Tibial artery (tissue), 4 donors: ENCODE measurements at regions not wholly inside any gene's neighbourhood (a gene's known extent, or its start where the extent isn't known, plus 50 kb on each side); places are given as distances from the start of the nearest gene placed in this dataset.
"Not testable (repeated sequence)": the region's sequence is repeated elsewhere in the genome, so short reads cannot be mapped to it uniquely, and the experiment has no call there.

ENCODE experiments used
- DNase-seq, 2 donors: peaks; one replicate each; pipeline ENCODE4 v3.0.0-alpha.2; 2019
- H3K27ac ChIP-seq, 2 donors: fragments of 200-600 bp; sonication (generic) in 1 of 2; 1 replicate in 1 of 2; 2 replicates in 1 of 2; pipeline ENCODE4 v1.5.1; 2018 to 2019; ENCODE audit warnings: mild to moderate bottlenecking in 1 of 2
- H3K27me3 ChIP-seq, 2 donors: fragments of 200-600 bp; sonication (generic) in 1 of 2; one replicate each; pipeline versions ENCODE4 v1.5.1 to v1.6.0; 2016 to 2019
- H3K36me3 ChIP-seq, 3 donors: fragments of 200-600 bp; sonication (generic) in 2 of 3; one replicate each; pipeline ENCODE4 v1.5.1; 2016 to 2019; ENCODE audit warnings: mild to moderate bottlenecking in 2 of 3
- H3K4me1 ChIP-seq, 4 donors: fragments of 200-600 bp; sonication (generic) in 2 of 4; 1 replicate in 3 of 4; 2 replicates in 1 of 4; pipeline ENCODE4 v1.5.1; 2016 to 2019
- H3K4me3 ChIP-seq, 2 donors: fragments of 200-600 bp; sonication (generic) in 1 of 2; 1 replicate in 1 of 2; 2 replicates in 1 of 2; pipeline ENCODE4 v1.5.1; 2018 to 2019; ENCODE audit warnings: mild to moderate bottlenecking in 2 of 2
- H3K9me3 ChIP-seq, 3 donors: fragments of 200-600 bp; sonication (generic) in 1 of 3; one replicate each; pipeline ENCODE4 v1.5.1; 2016 to 2019
- intact Hi-C: fragments of 100-400 bp; cut with DNase I; formaldehyde crosslinking; loops from one replicate; pipeline ENCODE4 v1.15.0; 2023; ENCODE audit warnings: low total_unique reads
- TF ChIP-seq, protein P1 (sequence below), 2 experiments: fragments of 200-600 bp in 1 of 2; fragments of 450-650 bp in 1 of 2; IDR thresholded peaks; one replicate each; pipeline ENCODE4 v1.5.1; 2017 to 2019; ENCODE audit warnings: antibody characterized with exemption in 2 of 2, mild to moderate bottlenecking in 1 of 2, moderate library complexity in 1 of 2

DNA sequence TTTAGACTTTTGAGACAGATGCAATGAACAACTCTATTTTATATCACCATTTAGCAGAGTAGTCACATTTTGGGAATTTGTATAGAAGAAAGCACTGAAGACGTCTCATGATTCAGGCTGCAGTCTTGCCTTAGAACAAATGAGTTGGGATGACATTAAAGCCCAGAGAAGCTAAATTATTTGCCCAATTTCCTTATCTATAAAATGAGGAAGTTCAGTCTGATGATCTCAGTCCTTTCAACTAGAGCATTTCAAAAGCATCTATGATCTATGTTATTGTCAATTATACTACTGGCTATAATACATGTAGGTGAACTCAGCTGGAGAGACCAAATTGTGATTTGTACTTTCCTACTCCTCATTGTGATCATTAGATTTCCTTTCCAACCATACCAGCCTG, 154.1 kb downstream of the OSTF1 start:
- no peak for DNase-seq
- H3K27ac ChIP-seq: no peak overlapping the region
- TF ChIP-seq, protein P1, sequence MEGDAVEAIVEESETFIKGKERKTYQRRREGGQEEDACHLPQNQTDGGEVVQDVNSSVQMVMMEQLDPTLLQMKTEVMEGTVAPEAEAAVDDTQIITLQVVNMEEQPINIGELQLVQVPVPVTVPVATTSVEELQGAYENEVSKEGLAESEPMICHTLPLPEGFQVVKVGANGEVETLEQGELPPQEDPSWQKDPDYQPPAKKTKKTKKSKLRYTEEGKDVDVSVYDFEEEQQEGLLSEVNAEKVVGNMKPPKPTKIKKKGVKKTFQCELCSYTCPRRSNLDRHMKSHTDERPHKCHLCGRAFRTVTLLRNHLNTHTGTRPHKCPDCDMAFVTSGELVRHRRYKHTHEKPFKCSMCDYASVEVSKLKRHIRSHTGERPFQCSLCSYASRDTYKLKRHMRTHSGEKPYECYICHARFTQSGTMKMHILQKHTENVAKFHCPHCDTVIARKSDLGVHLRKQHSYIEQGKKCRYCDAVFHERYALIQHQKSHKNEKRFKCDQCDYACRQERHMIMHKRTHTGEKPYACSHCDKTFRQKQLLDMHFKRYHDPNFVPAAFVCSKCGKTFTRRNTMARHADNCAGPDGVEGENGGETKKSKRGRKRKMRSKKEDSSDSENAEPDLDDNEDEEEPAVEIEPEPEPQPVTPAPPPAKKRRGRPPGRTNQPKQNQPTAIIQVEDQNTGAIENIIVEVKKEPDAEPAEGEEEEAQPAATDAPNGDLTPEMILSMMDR (IDR thresholded peaks at IDR 0.05): no peak
- H3K36me3 ChIP-seq: no peaks in the 10 kb centered on the region
- H3K27me3 ChIP-seq: no peaks in the 10 kb centered on the region
- no peak overlapping the region for H3K4me3 ChIP-seq
- H3K9me3 ChIP-seq: peaks cover 0 to 12% (median 5%) of the 10 kb centered on the region in 3 donors
- H3K4me1 ChIP-seq: peaks cover 0 to 6% (median 2%) of the 10 kb centered on the region in 4 donors
- intact Hi-C loops: no loop called here

DNA sequence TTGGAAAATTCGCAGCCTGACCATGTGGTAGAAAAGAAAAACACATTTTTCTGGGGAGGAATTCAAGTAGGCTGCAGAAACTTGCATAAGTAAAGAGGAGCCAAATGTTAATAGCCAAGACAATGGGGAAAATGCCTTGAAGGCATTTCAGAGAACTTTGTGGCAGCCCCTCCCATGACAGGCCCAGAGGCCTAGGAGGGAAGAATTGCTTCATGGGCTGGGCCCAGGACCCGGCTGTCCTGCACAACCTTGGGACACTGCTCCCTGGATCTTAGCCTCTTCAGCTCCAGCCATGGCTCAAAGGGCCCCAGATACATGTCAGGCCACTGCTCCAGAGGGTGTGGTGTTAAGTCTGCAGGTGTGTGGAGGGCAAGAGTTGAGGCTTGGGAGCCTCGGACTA, 158.6 kb downstream of the OSTF1 start:
- peaks cover 0 to 35% (median 10%) of the 10 kb centered on the region in 3 donors for H3K9me3 ChIP-seq
- H3K27ac ChIP-seq: no peak overlapping the region
- no peaks in the 10 kb centered on the region for H3K27me3 ChIP-seq
- H3K36me3 ChIP-seq: no peaks in the 10 kb centered on the region
- intact Hi-C loops: no loop called here
- no peak for DNase-seq
- TF ChIP-seq, protein P1 (IDR thresholded peaks at IDR 0.05): no peak
- H3K4me1 ChIP-seq: no peaks in the 10 kb centered on the region
- H3K4me3 ChIP-seq: no peak overlapping the region

DNA sequence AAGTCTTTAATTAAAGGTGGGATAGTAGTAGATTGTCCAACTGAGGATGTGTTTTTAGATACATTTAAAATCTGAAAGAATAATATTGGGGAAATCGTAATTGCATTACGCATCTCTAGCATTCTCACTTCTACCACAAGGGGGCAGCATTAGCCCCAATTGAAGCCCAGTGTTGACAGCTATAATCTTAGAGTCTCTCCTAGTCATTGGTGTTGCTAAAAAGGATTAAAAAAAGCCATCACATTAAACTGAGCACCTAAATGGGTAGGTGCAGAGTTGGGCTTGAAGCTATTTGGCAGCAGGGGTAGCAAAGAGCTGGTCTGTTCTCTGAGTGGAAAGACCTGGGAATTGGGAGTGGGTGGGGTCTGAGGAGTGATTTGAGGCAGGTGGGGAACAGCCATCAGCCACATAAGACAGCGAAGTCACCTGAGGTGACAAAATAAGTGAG, 177.2 kb downstream of the OSTF1 start:
- Histone ChIP-seq H3K27ac (no peak overlapping the region), H3K9me3 (no peaks in the 10 kb centered on the region), H3K27me3 (no peaks in the 10 kb centered on the region), H3K4me3 (no peak overlapping the region), H3K36me3 (no peaks in the 10 kb centered on the region), H3K4me1 (peaks cover 0 to 28% (median 0%) of the 10 kb centered on the region in 4 donors)
- intact Hi-C loops: loop anchor here (10.0 kb wide), 1 partner anchor 1029 kb away; no protein-coding TSS in a partner anchor
- TF ChIP-seq, protein P1 (IDR thresholded peaks at IDR 0.05): peak; percentile 87 to 90
- DNase-seq: peak in 1 of 2 donors; percentile 51

DNA sequence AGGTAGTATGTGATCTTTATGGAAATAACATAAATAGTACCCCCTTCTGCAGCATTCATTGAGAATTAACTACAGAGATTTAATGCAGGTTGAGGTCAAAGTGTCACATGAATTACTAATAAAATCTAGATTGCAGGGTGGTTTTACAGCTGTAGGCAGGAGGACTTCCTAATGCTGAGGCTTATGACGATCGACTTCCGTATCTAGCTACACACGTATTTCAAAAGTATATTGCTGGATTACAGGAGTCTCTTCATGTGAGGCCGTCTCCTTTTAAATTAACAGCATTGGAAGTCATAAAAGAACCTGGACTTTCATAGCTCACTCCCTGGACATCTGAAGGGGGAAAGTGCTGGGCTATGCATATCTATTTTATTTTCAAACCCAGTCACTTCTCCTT, 180.9 kb downstream of the OSTF1 start:
- H3K4me3 ChIP-seq: no peak overlapping the region
- H3K36me3 ChIP-seq: no peaks in the 10 kb centered on the region
- intact Hi-C loops: loop anchor here (10.0 kb wide), 1 partner anchor 1026 kb away; no protein-coding TSS in a partner anchor
- TF ChIP-seq, protein P1 (IDR thresholded peaks at IDR 0.05): no peak
- peaks cover 0 to 28% (median 0%) of the 10 kb centered on the region in 4 donors for H3K4me1 ChIP-seq
- H3K27ac ChIP-seq: no peak overlapping the region
- no peaks in the 10 kb centered on the region for H3K27me3 ChIP-seq
- H3K9me3 ChIP-seq: peaks cover 0 to 6% (median 0%) of the 10 kb centered on the region in 3 donors
- DNase-seq: no peak

DNA sequence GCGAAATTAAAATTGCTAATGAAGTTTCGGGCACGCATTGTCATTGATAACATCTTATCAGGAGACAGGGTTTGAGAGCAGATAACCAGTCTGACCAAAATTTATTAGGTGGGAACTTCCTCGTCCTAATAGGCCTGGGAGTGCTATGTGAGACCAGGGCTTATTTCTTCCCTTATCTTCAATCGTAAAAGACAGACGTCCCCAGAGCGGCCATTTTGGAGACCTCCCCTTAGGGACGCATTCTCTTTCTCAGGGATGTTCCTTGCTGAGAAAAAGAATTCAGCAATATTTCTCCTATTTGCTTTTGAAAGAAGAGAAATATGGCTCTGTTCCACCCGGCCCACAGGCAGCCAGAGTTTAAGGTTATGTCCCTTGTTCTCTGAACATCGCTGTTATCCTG, 184.7 kb downstream of the OSTF1 start:
- H3K4me1 ChIP-seq, intact Hi-C loops, H3K4me3 ChIP-seq, H3K9me3 ChIP-seq, H3K27ac ChIP-seq, H3K36me3 ChIP-seq, H3K27me3 ChIP-seq, DNase-seq: not testable (repeated sequence)

DNA sequence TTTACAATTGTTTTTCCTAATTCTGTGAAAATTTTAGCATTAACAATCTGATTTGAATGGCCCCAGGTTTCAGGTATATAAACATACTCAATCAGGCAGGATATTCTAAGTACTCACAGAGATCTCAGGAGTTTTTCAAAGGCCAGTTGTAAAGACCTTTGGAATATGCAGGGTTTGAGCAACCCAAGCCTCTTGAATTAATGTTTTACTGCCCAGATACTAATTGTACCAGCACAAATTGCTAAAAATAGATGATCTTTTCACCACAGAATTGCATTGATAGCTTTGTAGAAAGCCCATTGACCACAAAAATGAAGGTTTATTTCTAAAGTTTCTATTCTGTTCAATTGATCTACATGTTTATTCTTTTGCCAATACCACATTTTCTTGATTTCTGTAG, 186.5 kb downstream of the OSTF1 start:
- Histone ChIP-seq H3K27ac (no peak overlapping the region), H3K36me3 (no peaks in the 10 kb centered on the region), H3K27me3 (no peaks in the 10 kb centered on the region), H3K4me1 (no peaks in the 10 kb centered on the region), H3K9me3 (peaks cover 0 to 6% (median 0%) of the 10 kb centered on the region in 3 donors), H3K4me3 (no peak overlapping the region)
- intact Hi-C loops: no loop called here
- DNase-seq: no peak
- TF ChIP-seq, protein P1 (IDR thresholded peaks at IDR 0.05): no peak
